ENCODE measurements at regions not wholly inside any gene's neighbourhood (a gene's known extent, or its start where the extent isn't known, plus 50 kb on each side); places are given as distances from the start of the nearest gene placed in this dataset.

DNA sequence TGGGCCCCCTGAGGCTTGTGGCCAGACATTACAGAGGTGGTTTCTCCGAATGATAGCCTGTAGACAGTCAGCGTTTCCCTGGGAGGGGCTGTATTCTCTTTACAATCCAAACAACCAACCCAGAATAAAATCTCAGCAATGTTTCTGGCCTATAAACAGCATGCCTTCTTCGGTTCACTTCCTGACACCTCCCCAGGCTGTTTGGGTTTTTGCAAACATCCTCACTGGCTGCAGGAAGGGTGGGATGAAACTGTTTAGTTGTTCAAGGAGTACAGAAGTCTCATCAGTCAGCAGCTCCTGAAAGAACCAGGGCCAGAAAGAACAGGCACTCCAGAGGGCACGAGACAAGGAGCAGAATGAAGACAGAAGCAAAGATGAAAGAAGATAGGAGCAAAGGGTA, 350.0 kb downstream of the QKI start:
- peaks cover 0 to 2% of the 10 kb centered on the region in 2 experiments; a peak in 1 of 5 replicates for H3K4me1 ChIP-seq (replicated peaks in 1 of 2; ENCODE audit: control insufficient read depth in 2 of 2, insufficient read depth in 2 of 2, low read length in 2 of 2)
- TF ChIP-seq ZNF347 (CRISPR knock-in tag; IDR thresholded peaks at IDR 0.05; ENCODE audit: low read depth) = no peak
- BruUV-seq (replicated peaks) = no TSS peak
- H2AFZ ChIP-seq (ENCODE audit: low read depth, low read length) = peak overlapping the region; percentile 66
- H3K4me2 ChIP-seq (ENCODE audit: insufficient read depth, low read length) = no peak overlapping the region
- in situ Hi-C loops (cut with MboI) (no loop called here), intact Hi-C loops (cut with micrococcal nuclease) (no loop called here)
- CTCF ChIA-PET (ENCODE audit: low intra/inter-chr PET ratio) = no interaction called here
- H3K9me3 ChIP-seq (replicated peaks; ENCODE audit: control insufficient read depth, insufficient read depth, low read depth, low read length) = no peaks in the 10 kb centered on the region
- peak; percentile 43; the same call in 2 of the 3 replicates for ATAC-seq
- 7% methylated on average over 4 of the region's 4 CpGs for WGBS (ENCODE audit: insufficient coverage, low coverage, missing lambda C conversion rate)
- no peaks in the 10 kb centered on the region for H3K36me3 ChIP-seq (ENCODE audit: control insufficient read depth, insufficient read depth, low read length)
- H3K79me2 ChIP-seq (ENCODE audit: control insufficient read depth, insufficient read depth, low read length) = no peaks in the 10 kb centered on the region
- POLR2A ChIA-PET = interaction anchor here (1.0 kb wide), 1 partner anchor 13 kb away, joined by 3 read pairs; no protein-coding TSS in a partner anchor
- H3K9me1 ChIP-seq (ENCODE audit: control insufficient read depth, insufficient read depth, low read length) = no peaks in the 10 kb centered on the region
- H3K27me3 ChIP-seq (ENCODE audit: control insufficient read depth in 2 of 2, insufficient read depth in 2 of 2, low read length in 2 of 2) = peaks cover under 1 to 7% of the 10 kb centered on the region in 2 experiments; a peak in 2 of 5 replicates
- H4K20me1 ChIP-seq (replicated peaks; ENCODE audit: control insufficient read depth, insufficient read depth, low read length) = no peaks in the 10 kb centered on the region
- no peak overlapping the region for H3K9ac ChIP-seq (ENCODE audit: insufficient read depth in 1 of 2, low read depth in 2 of 2, low read length in 2 of 2)
- FAIRE-seq = no peak
- DNase-seq (ENCODE audit: extremely low read depth in 1 of 4, low spot score in 3 of 4) = no peak
- no peak overlapping the region for H3K4me3 ChIP-seq
- H3K27ac ChIP-seq (ENCODE audit: extremely low read depth, low read depth, low read length) = no peak overlapping the region

DNA sequence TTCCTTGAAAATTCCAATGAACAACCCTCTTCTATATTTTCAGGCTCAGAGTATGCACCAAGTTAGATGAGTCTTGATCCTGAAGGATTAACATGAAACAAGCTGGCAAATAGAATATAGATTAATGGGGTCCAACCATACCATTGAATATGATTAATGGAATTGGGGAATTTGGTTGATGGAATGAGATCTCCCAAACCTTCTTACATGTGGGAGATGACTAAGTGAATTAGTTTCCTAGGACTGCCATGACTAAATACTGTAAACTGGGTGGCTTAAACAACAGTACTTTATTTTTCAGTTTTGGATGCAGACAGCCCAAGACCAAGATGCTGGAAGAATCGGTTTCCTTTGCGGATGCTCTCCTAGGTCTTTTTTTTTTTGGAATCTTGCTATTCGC, 347.0 kb downstream of the QKI start:
- Histone ChIP-seq H2AFZ (ENCODE audit: low read depth, low read length) (no peak overlapping the region), H3K4me1 (replicated peaks in 1 of 2; ENCODE audit: control insufficient read depth in 2 of 2, insufficient read depth in 2 of 2, low read length in 2 of 2) (peaks cover 0 to 2% of the 10 kb centered on the region in 2 experiments; a peak in 1 of 5 replicates), H3K9me1 (ENCODE audit: control insufficient read depth, insufficient read depth, low read length) (no peaks in the 10 kb centered on the region), H3K4me2 (ENCODE audit: insufficient read depth, low read length) (no peak overlapping the region), H3K9ac (ENCODE audit: insufficient read depth in 1 of 2, low read depth in 2 of 2, low read length in 2 of 2) (no peak overlapping the region), H3K36me3 (ENCODE audit: control insufficient read depth, insufficient read depth, low read length) (no peaks in the 10 kb centered on the region), H3K27ac (ENCODE audit: extremely low read depth, low read depth, low read length) (no peak overlapping the region), H4K20me1 (replicated peaks; ENCODE audit: control insufficient read depth, insufficient read depth, low read length) (no peaks in the 10 kb centered on the region), H3K9me3 (replicated peaks; ENCODE audit: control insufficient read depth, insufficient read depth, low read depth, low read length) (no peaks in the 10 kb centered on the region), H3K27me3 (ENCODE audit: control insufficient read depth in 2 of 2, insufficient read depth in 2 of 2, low read length in 2 of 2) (peaks cover 5 to 7% of the 10 kb centered on the region in 2 experiments; a peak in 2 of 5 replicates), H3K79me2 (ENCODE audit: control insufficient read depth, insufficient read depth, low read length) (no peaks in the 10 kb centered on the region), H3K4me3 (no peak overlapping the region)
- intact Hi-C loops (cut with micrococcal nuclease) = no loop called here
- DNase-seq (ENCODE audit: extremely low read depth in 1 of 4, low spot score in 3 of 4) (no peak), ATAC-seq (no peak), FAIRE-seq (no peak)
- CTCF ChIA-PET (ENCODE audit: low intra/inter-chr PET ratio) = no interaction called here
- POLR2A ChIA-PET = no interaction called here
- no TSS peak for BruUV-seq (replicated peaks)
- in situ Hi-C loops (cut with MboI) = no loop called here
- 30% methylated on average over 3 of the region's 3 CpGs for WGBS (ENCODE audit: insufficient coverage, low coverage, missing lambda C conversion rate)
- TF ChIP-seq, protein P1, sequence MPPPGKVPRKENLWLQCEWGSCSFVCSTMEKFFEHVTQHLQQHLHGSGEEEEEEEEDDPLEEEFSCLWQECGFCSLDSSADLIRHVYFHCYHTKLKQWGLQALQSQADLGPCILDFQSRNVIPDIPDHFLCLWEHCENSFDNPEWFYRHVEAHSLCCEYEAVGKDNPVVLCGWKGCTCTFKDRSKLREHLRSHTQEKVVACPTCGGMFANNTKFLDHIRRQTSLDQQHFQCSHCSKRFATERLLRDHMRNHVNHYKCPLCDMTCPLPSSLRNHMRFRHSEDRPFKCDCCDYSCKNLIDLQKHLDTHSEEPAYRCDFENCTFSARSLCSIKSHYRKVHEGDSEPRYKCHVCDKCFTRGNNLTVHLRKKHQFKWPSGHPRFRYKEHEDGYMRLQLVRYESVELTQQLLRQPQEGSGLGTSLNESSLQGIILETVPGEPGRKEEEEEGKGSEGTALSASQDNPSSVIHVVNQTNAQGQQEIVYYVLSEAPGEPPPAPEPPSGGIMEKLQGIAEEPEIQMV (tag; conservative IDR thresholded peaks at IDR 0.05; ENCODE audit: low read depth) = no peak

Data from K562 (cell line).